GM12865 (cell line): ENCODE measurements at regions not wholly inside any gene's neighbourhood (a gene's known extent, or its start where the extent isn't known, plus 50 kb on each side); places are given as distances from the start of the nearest gene placed in this dataset.
"Not testable (repeated sequence)": the region's sequence is repeated elsewhere in the genome, so short reads cannot be mapped to it uniquely, and the experiment has no call there.

Experiments
- DNase-seq: peaks from one replicate; pipeline ENCODE4 v3.0.0; 2010; ENCODE audit warnings: low read depth
- H3K4me3 ChIP-seq: 2 replicates; pipeline ENCODE4 v1.5.1; 2011; ENCODE audit warnings: mild to moderate bottlenecking, low read depth, low read length, control low read depth
- TF ChIP-seq, protein P1 (sequence below): IDR thresholded peaks from 2 replicates; pipeline ENCODE4 v1.5.1; 2011; ENCODE audit warnings: low read length, control low read depth, low read depth, inconsistent platforms; ENCODE audit not compliant: insufficient read depth; ENCODE audit errors: missing control alignments

DNA sequence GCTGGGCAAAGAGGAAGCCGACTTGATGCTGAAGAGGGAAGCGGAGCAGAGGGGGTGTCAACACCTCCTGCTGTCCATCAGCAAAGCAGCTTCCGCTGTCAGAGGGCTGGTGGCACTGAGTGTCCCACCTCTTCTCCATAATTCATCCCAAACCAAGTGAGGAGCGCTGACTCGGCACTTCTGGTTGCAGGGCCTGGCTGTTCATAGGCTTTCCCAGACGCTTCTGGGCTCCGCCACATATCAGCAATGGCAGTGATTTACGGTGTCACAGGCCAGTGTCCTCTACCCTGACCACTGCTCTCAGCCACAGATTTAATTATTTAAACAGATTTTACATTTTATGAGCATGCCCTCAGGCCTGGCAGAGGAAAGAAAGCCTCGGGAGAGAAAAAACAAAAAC lies 70.1 kb upstream of the TENM4 start:
- DNase-seq: no peak
- H3K4me3 ChIP-seq: no peak overlapping the region
- TF ChIP-seq, protein P1, sequence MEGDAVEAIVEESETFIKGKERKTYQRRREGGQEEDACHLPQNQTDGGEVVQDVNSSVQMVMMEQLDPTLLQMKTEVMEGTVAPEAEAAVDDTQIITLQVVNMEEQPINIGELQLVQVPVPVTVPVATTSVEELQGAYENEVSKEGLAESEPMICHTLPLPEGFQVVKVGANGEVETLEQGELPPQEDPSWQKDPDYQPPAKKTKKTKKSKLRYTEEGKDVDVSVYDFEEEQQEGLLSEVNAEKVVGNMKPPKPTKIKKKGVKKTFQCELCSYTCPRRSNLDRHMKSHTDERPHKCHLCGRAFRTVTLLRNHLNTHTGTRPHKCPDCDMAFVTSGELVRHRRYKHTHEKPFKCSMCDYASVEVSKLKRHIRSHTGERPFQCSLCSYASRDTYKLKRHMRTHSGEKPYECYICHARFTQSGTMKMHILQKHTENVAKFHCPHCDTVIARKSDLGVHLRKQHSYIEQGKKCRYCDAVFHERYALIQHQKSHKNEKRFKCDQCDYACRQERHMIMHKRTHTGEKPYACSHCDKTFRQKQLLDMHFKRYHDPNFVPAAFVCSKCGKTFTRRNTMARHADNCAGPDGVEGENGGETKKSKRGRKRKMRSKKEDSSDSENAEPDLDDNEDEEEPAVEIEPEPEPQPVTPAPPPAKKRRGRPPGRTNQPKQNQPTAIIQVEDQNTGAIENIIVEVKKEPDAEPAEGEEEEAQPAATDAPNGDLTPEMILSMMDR: no peak

DNA sequence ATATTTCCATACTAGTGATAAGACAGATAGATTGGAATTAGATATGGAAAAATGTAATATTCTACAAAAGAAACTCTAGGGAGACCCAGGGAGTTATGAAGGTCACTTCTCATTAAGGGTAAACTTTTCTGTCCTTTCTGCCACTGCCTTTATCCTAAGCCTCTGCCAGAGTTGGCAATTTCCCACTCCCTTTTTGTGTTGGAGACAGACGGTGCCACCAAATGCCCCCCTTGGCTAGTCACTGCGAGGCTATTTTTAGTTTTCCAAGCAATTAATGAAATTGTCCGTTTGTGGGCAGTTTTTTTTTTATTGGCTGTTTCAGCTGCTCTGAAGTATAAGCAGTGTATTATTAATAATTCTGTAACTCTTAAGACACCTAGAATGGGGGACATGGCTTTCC lies 67.6 kb upstream of the TENM4 start:
- H3K4me3 ChIP-seq: no peak overlapping the region
- DNase-seq: no peak
- TF ChIP-seq, protein P1: no peak

DNA sequence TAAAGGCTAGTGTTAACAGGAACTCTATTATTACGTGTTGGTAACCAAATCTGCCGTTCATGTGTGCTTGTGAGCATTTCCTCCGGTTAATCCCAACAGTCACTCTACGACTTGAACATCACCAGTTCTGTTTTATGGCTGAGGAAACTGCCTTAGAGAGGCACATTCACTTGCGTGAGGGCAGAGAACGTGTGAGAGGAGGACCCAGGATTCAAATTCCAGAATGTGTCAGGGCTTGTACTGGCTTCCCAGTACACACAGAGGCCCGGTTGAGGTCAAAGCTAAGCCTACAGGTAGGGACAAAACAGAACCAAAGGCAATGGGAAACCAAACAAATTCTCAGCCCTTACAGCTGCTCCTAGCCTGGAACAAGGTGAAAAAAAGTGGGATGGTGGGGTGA lies 66.9 kb upstream of the TENM4 start:
- DNase-seq: no peak
- TF ChIP-seq, protein P1: no peak

DNA sequence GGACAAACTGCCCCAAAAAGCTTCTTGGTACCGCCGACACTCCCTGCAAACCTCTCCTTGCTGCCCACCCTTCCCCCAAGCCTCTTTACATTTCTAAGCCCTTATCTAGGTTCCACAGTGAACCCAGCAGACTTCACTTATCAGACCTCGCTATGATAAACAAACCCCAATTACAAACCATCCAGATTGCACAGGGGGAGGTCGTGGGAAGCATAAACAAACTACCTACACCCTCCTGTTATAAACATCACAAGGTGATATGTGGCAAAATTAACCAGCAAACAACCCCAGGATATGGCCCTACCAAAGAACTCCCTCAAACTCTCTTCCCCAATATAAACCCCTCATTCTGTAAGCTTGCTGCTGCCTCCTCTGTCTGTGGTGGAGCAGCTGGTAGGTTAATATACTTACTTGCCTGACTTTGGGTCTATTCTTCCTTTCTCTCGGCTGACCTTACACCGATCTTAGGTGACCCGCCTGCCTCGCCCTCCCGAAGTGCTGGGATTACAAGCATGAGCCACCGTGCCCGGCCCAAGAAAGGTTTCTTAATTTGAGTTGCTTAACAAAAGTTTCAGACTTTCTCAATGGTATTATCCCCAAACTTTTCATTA lies 66.0 kb upstream of the TENM4 start:
- H3K4me3 ChIP-seq: no peak overlapping the region
- DNase-seq: no peak
- TF ChIP-seq, protein P1: no peak

More for the DNA sequence above, 66.9 kb upstream of the TENM4 start:
- no peak overlapping the region for H3K4me3 ChIP-seq

DNA sequence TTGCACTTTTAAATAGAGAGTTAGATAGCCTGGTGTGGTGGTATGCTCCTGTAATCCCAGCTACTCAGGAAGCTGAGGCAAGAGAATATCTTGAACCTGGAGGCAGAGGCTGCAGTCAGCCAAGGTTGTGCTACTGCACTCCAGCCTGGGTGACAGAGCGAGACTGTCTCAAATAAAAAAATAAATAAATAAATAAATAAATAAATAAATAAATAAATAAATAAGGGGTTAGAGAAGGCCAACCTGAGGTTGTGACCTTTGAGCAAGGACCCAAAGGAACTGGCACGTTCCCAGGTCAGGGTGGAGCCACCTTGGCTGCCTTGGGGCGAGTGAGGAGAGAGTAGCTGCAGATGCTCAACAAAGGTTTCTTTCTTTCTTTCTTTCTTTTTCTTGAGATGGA lies 65.3 kb upstream of the TENM4 start:
- TF ChIP-seq, protein P1: no peak
- no peak for DNase-seq
- H3K4me3 ChIP-seq: no peak overlapping the region

DNA sequence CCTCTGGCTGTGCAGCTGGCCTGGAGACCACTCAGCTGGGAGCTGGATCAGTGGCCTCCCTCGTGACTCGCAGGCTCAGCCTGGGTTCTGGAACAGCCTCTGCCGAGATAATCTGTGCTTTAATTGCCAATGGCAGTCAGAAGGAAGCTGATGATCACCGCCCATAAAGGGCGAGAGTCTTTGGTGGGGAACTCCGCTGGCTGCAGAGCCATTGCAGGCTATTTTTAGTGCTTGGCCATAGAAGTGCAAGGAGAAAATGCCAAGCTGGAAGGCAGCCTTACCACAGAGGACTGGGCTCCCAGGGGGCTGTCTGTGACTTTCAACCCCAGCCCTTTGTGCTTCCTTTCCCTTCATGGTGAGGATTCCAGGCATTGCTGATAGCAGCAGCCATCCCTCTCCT lies 62.2 kb upstream of the TENM4 start:
- H3K4me3 ChIP-seq: no peak overlapping the region
- no peak for DNase-seq
- TF ChIP-seq, protein P1: no peak

DNA sequence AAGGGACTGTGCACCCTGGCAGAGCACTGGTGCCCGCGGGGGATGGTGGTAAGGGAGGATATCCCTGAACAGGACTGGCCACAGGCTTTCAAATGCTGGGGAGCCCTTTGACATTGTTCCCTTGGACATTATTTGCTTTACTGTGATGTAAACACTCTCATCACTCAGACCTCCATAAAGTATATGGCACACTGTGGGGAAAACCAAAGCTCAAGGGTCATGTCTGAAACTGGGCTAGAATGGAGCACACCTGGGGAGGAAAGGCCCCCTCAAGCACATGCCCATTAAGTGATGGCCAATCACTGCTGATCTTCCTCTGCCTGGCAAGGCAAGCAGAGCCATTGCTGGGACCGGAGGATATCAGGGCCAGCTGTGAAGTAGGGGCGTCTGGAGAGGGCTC lies 60.9 kb upstream of the TENM4 start:
- DNase-seq: no peak
- TF ChIP-seq, protein P1: no peak

DNA sequence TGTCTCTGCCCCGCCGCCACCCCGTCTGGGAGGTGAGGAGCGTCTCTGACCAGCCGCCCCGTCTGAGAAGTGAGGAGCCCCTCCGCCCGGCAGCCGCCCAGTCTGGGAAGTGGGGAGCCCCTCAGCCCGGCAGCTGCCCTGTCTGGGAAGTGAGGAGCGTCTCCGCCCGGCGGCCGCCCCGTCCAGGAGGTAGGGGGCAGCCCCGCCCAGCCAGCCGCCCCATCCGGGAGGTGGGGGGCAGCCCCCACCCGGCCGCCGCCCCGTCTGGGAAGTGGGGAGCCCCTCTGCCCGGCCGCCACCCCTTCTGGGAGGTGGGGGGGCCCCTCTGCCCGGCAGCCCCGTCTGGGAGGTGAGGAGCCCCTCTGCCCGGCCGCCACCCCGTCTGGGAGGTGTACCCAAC lies 59.1 kb upstream of the TENM4 start:
- DNase-seq, H3K4me3 ChIP-seq: not testable (repeated sequence)

More for the DNA sequence above, 60.9 kb upstream of the TENM4 start:
- no peak overlapping the region for H3K4me3 ChIP-seq
